GM23248 (cell line): ENCODE measurements at regions not wholly inside any gene's neighbourhood (a gene's known extent, or its start where the extent isn't known, plus 50 kb on each side); places are given as distances from the start of the nearest gene placed in this dataset.

Experiments
- EZH2 ChIP-seq: fragments of 200-600 bp; sonication (generic); IDR thresholded peaks from 2 replicates; pipeline ENCODE4 v1.6.1; 2018; ENCODE audit warnings: antibody characterized with exemption, mild to moderate bottlenecking; ENCODE audit not compliant: insufficient read depth, poor library complexity, severe bottlenecking
- EZH2phosphoT487 ChIP-seq: fragments of 200-600 bp; sonication (generic); IDR thresholded peaks from 2 replicates; pipeline ENCODE4 v1.6.1; 2018; ENCODE audit warnings: antibody characterized with exemption, moderate library complexity, mild to moderate bottlenecking, low read depth; ENCODE audit not compliant: insufficient read depth

GRCh38 chr5:30932273-30933017 is 261.0 kb upstream of the CDH6 start:
- TF ChIP-seq EZH2 (no peak), EZH2phosphoT487 (no peak)
